ENCODE measurements at regions not wholly inside any gene's neighbourhood (a gene's known extent, or its start where the extent isn't known, plus 50 kb on each side); places are given as distances from the start of the nearest gene placed in this dataset.

DNA sequence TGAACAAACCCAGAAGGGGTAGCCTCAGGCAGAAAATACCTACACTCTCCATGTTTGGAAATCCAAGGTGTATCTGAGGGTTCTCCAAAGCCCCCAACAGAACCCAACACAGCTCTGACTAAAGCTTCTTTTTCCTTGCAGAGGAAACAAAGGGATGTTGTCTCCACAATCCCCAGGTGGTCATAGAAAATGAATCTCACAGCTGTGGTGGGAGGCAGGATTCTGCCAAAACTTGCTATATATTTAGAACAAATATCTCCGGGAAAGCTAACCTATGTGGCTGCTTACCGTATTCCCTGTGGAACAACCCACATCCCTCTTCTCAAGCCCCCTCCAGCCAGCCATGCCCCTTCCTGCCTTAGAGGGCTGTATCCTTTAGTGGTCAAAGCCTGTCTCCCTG, 406.1 kb downstream of the PRDM2 start:
- no peaks in the 10 kb centered on the region for H3K9me3 ChIP-seq
- no peaks in the 10 kb centered on the region for H3K4me1 ChIP-seq
- H3K36me3 ChIP-seq: no peaks in the 10 kb centered on the region
- intact Hi-C loops (cut with DNase I; ENCODE audit: low total_unique reads): no loop called here
- TF ChIP-seq EP300 (IDR thresholded peaks at IDR 0.05; ENCODE audit: low read depth) (no peak), POLR2A (IDR thresholded peaks at IDR 0.05) (no peak), POLR2AphosphoS5 (IDR thresholded peaks at IDR 0.05) (no peak)
- TF ChIP-seq, protein P1, sequence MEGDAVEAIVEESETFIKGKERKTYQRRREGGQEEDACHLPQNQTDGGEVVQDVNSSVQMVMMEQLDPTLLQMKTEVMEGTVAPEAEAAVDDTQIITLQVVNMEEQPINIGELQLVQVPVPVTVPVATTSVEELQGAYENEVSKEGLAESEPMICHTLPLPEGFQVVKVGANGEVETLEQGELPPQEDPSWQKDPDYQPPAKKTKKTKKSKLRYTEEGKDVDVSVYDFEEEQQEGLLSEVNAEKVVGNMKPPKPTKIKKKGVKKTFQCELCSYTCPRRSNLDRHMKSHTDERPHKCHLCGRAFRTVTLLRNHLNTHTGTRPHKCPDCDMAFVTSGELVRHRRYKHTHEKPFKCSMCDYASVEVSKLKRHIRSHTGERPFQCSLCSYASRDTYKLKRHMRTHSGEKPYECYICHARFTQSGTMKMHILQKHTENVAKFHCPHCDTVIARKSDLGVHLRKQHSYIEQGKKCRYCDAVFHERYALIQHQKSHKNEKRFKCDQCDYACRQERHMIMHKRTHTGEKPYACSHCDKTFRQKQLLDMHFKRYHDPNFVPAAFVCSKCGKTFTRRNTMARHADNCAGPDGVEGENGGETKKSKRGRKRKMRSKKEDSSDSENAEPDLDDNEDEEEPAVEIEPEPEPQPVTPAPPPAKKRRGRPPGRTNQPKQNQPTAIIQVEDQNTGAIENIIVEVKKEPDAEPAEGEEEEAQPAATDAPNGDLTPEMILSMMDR (IDR thresholded peaks at IDR 0.05): no peak
- no peak for DNase-seq
- no peak overlapping the region for H3K27ac ChIP-seq
- no peaks in the 10 kb centered on the region for H3K27me3 ChIP-seq
- WGBS, 2 donors (ENCODE audit: low coverage in 1 of 2): 83% methylated on average over 2 of the region's 2 CpGs; no CpG with 5 or more reads in 1 of the 2 donors
- in situ Hi-C loops (cut with MboI; ENCODE audit: low pct_ligation_motif_present in 1 of 4, low pct_unique_long_range_greater_than_20kb in 1 of 4, low sequenced_read_pairs in 3 of 4): loop anchor here in 3 of 4 donors (25.0 kb wide), 3 partner anchors 606 to 931 kb away; no protein-coding TSS in a partner anchor
- no peak overlapping the region for H3K4me3 ChIP-seq

DNA sequence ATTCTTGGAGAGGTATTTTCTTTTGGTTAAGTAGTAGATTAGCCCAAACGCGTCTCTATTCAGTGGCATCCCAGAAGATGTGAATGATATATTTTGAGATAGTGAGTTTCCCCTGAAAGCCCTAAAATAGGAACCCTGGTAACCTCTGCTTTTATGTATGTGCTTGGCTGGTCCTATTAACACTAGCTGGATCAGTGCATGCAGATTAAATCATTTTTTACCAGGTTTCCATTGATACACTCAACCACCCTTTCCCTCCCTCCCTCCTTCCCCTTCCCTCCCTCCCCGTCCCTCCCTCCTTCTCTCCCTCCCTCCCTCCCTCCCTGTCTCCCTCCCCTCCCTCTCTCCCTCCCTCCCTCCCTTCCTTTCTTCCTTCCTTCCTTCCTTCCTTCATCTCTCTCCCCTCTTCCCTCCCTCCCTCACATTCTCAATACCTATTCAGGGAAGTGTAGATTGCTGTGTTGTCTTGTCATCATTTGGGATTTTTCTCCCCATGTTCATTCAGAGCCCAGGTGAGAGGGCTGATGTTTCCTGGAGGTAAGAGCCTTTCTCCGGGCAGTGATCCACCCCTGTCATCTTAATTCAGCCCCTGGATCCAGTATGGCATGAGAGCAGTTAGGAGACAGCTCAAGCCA, 406.8 kb downstream of the PRDM2 start:
- Histone ChIP-seq H3K9me3 (no peaks in the 10 kb centered on the region), H3K27me3 (no peaks in the 10 kb centered on the region), H3K4me3 (no peak overlapping the region), H3K27ac (no peak overlapping the region), H3K36me3 (no peaks in the 10 kb centered on the region), H3K4me1 (no peaks in the 10 kb centered on the region)
- DNase-seq: no peak
- in situ Hi-C loops (cut with MboI; ENCODE audit: low pct_ligation_motif_present in 1 of 4, low pct_unique_long_range_greater_than_20kb in 1 of 4, low sequenced_read_pairs in 3 of 4) (loop anchor here in 3 of 4 donors (25.0 kb wide), 3 partner anchors 606 to 931 kb away; no protein-coding TSS in a partner anchor), intact Hi-C loops (cut with DNase I; ENCODE audit: low total_unique reads) (no loop called here)
- WGBS, 2 donors (ENCODE audit: low coverage in 1 of 2): 88 to 96% methylated on average over 3 to 4 of the region's 4 CpGs
- no peak for TF ChIP-seq POLR2AphosphoS5 (IDR thresholded peaks at IDR 0.05)
- no peak for TF ChIP-seq EP300 (IDR thresholded peaks at IDR 0.05; ENCODE audit: low read depth)
- TF ChIP-seq, protein P1 (IDR thresholded peaks at IDR 0.05): no peak
- no peak for TF ChIP-seq POLR2A (IDR thresholded peaks at IDR 0.05)

DNA sequence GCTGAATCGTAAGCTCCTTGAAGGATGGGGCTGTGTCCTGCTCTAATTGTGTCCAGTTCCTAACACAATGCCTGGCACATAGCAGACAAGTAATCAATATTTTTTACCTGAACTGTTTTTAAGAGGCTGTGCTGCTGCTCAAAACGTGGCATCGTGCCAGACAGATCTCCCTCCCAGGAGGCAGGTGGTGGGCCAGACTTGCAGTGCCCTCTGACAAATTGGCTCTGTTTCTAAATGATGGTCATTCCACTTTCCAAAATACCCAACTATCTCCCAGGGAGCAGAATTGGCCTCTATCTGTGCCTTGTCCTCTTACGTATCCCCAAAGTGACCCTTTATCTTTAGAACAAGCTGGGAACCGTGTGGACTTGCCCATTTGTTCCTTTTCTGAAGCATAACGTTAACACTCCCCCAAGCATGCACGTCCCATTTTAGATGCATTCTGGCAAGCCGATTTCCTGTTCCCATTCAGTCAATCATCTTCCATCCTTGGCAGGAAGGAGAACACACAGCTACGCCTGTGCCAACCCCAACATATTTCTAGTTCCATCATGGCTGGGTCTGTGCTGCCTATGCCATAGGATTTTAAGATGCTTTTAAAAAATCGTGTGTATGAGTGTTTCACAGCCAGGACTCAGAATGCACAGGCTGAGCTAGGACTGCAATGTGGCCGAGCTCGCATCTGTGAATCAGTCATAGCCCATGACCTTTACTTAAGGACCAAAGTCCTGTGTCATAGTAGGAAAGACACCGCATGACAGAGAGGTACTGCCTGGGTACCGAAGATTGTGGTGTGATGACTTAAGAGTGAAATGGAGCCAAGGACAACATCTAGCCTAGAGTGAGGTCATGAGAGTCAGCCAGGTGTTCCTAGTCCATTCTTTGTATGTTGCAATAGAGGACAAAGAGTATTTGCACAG, 408.6 kb downstream of the PRDM2 start:
- 63 to 82% methylated on average over 6 to 14 of the region's 14 CpGs for WGBS, 2 donors (ENCODE audit: low coverage in 1 of 2)
- in situ Hi-C loops (cut with MboI; ENCODE audit: low pct_ligation_motif_present in 1 of 4, low pct_unique_long_range_greater_than_20kb in 1 of 4, low sequenced_read_pairs in 3 of 4): loop anchor here in 3 of 4 donors (25.0 kb wide), 3 partner anchors 604 to 929 kb away; no protein-coding TSS in a partner anchor

More for the DNA sequence above, 408.6 kb downstream of the PRDM2 start:
- H3K27ac ChIP-seq: no peak overlapping the region
- no peak for DNase-seq
- H3K4me3 ChIP-seq: no peak overlapping the region
- TF ChIP-seq, protein P1 (IDR thresholded peaks at IDR 0.05): no peak
- TF ChIP-seq POLR2AphosphoS5 (IDR thresholded peaks at IDR 0.05) (no peak), POLR2A (IDR thresholded peaks at IDR 0.05) (no peak), EP300 (IDR thresholded peaks at IDR 0.05; ENCODE audit: low read depth) (no peak)
- no peaks in the 10 kb centered on the region for H3K36me3 ChIP-seq
- intact Hi-C loops (cut with DNase I; ENCODE audit: low total_unique reads): no loop called here
- no peaks in the 10 kb centered on the region for H3K27me3 ChIP-seq
- no peaks in the 10 kb centered on the region for H3K4me1 ChIP-seq
- H3K9me3 ChIP-seq: no peaks in the 10 kb centered on the region
